HG02870 (cell line): ENCODE measurements at regions not wholly inside any gene's neighbourhood (a gene's known extent, or its start where the extent isn't known, plus 50 kb on each side); places are given as distances from the start of the nearest gene placed in this dataset.
A peak's percentile ranks its signal among the peaks of the same experiment; 100 is the strongest.
"Not testable (repeated sequence)": the region's sequence is repeated elsewhere in the genome, so short reads cannot be mapped to it uniquely, and the experiment has no call there.

Source experiments
- ATAC-seq: cut with Tn5 transposase; IDR thresholded peaks from one replicate; pipeline ENCODE4 v1.9.1; 2021; ENCODE audit warnings: mild to moderate bottlenecking, moderate library complexity; ENCODE audit not compliant: unreplicated experiment

GRCh38 chr4:151559595-151559994, 150.6 kb downstream of the FHIP1A start:
- no peak for ATAC-seq

GRCh38 chr4:151561551-151562256, 152.7 kb downstream of the FHIP1A start:
- no peak for ATAC-seq

- no peak for ATAC-seq
Measured at GRCh38 chr4:151563194-151563593, 154.2 kb downstream of the FHIP1A start.

- ATAC-seq: no peak
Measured at GRCh38 chr4:151564321-151564720, 155.3 kb downstream of the FHIP1A start.

GRCh38 chr4:151565583-151565982, 156.6 kb downstream of the FHIP1A start:
- ATAC-seq: no peak

- ATAC-seq: no peak
Measured at GRCh38 chr4:151566053-151566452, 157.1 kb downstream of the FHIP1A start.

- ATAC-seq: peak; percentile 99
Measured at GRCh38 chr4:151567056-151567455, 158.1 kb downstream of the FHIP1A start.

GRCh38 chr4:151568966-151569365, 160.0 kb downstream of the FHIP1A start:
- no peak for ATAC-seq

- no peak for ATAC-seq
Measured at GRCh38 chr4:151569650-151570049, 160.7 kb downstream of the FHIP1A start.

GRCh38 chr4:151573474-151573873, 164.5 kb downstream of the FHIP1A start:
- ATAC-seq: no peak

GRCh38 chr4:151573945-151574344, 165.0 kb downstream of the FHIP1A start:
- no peak for ATAC-seq

GRCh38 chr4:151574968-151575367, 166.0 kb downstream of the FHIP1A start:
- no peak for ATAC-seq

- ATAC-seq: no peak
Measured at GRCh38 chr4:151575646-151576045, 166.7 kb downstream of the FHIP1A start.

GRCh38 chr4:151576627-151577026, 167.7 kb downstream of the FHIP1A start:
- ATAC-seq: no peak

GRCh38 chr4:151581570-151581969, 172.6 kb downstream of the FHIP1A start:
- no peak for ATAC-seq

- ATAC-seq: no peak
Measured at GRCh38 chr4:151582098-151582497, 173.1 kb downstream of the FHIP1A start.

GRCh38 chr4:151583157-151583914, 174.4 kb downstream of the FHIP1A start:
- no peak for ATAC-seq

GRCh38 chr4:151584101-151584500, 175.1 kb downstream of the FHIP1A start:
- ATAC-seq: no peak

GRCh38 chr4:151595629-151596028, 165.2 kb downstream of the GATB start:
- ATAC-seq: not testable (repeated sequence)

- not testable (repeated sequence) for ATAC-seq
Measured at GRCh38 chr4:151597691-151598090, 163.1 kb downstream of the GATB start.

- ATAC-seq: no peak
Measured at GRCh38 chr4:151599863-151600262, 160.9 kb downstream of the GATB start.

GRCh38 chr4:151600432-151600831, 160.4 kb downstream of the GATB start:
- ATAC-seq: no peak
